Breast epithelium (tissue), 4 donors: ENCODE measurements at regions not wholly inside any gene's neighbourhood (a gene's known extent, or its start where the extent isn't known, plus 50 kb on each side); places are given as distances from the start of the nearest gene placed in this dataset.

Source experiments
- DNase-seq, 2 donors: peaks; one replicate each; pipeline ENCODE4 v3.0.0-alpha.2; 2019; ENCODE audit warnings: low spot score in 2 of 2
- H3K27ac ChIP-seq, 2 donors: fragments of 200-600 bp; sonication (generic) in 1 of 2; one replicate each; pipeline ENCODE4 v1.5.1; 2016 to 2019; ENCODE audit warnings: mild to moderate bottlenecking in 1 of 2
- H3K27me3 ChIP-seq, 2 donors: fragments of 200-600 bp; sonication (generic) in 1 of 2; one replicate each; pipeline versions ENCODE4 v1.5.1 to v1.6.0; 2017 to 2019; ENCODE audit warnings: control low read depth in 1 of 2, mild to moderate bottlenecking in 1 of 2
- H3K36me3 ChIP-seq: fragments of 200-600 bp; one replicate; pipeline ENCODE4 v1.5.1; 2019
- H3K4me1 ChIP-seq, 2 donors: fragments of 200-600 bp; sonication (generic); one replicate each; pipeline ENCODE4 v1.5.1; 2016 to 2019; ENCODE audit warnings: control low read depth in 1 of 2
- H3K4me3 ChIP-seq, 3 donors: fragments of 200-600 bp; sonication (generic); 1 replicate in 2 of 3; 2 replicates in 1 of 3; pipeline ENCODE4 v1.5.1; 2016 to 2019; ENCODE audit warnings: mild to moderate bottlenecking in 3 of 3, moderate library complexity in 2 of 3
- H3K9me3 ChIP-seq, 2 donors: fragments of 200-600 bp; sonication (generic) in 1 of 2; one replicate each; pipeline ENCODE4 v1.5.1; 2016 to 2019; ENCODE audit warnings: control low read depth in 1 of 2
- CTCF ChIP-seq, 3 donors: fragments of 450-650 bp; IDR thresholded peaks; one replicate each; pipeline ENCODE4 v1.5.1; 2016 to 2017; ENCODE audit warnings: antibody characterized with exemption in 3 of 3, mild to moderate bottlenecking in 3 of 3, moderate library complexity in 3 of 3
- POLR2A ChIP-seq: fragments of 450-650 bp; IDR thresholded peaks from one replicate; pipeline ENCODE4 v1.6.1; 2016; ENCODE audit warnings: antibody characterized with exemption, mild to moderate bottlenecking, moderate library complexity
- POLR2AphosphoS5 ChIP-seq, 3 donors: sonication (generic); formaldehyde crosslinking; IDR thresholded peaks; one replicate each; pipeline ENCODE4 v1.6.1; 2017; ENCODE audit warnings: antibody characterized with exemption in 3 of 3
- intact Hi-C: fragments of 100-400 bp; cut with DNase I; formaldehyde crosslinking; loops from one replicate; pipeline ENCODE4 v1.15.1; 2023; ENCODE audit warnings: low total_unique reads

DNA sequence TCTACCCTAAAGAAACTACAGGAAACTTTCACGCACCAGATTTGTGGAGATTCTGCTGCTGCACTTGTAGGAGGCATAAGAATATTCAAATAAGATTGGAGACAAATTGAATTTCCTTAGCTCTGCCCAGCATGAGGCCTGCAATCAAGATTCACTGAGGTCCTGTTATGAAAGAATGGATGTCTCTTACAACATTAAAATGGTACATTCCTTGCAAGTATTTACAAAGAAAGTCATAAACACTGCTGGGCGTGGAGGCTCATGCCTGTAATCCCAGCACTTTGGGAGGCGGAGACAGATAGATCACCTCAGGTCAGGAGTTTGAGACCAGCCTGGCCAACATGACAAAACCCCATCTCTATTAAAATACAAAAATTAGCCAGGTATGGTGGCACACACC, 74.0 kb upstream of the MAP3K4 start:
- Histone ChIP-seq H3K36me3 (no peaks in the 10 kb centered on the region), H3K4me1 (no peaks in the 10 kb centered on the region), H3K27ac (no peak overlapping the region), H3K4me3 (no peak overlapping the region), H3K27me3 (no peaks in the 10 kb centered on the region), H3K9me3 (peaks cover 8 to 20% of the 10 kb centered on the region in 2 donors)
- intact Hi-C loops, result no loop called here
- no peak for DNase-seq
- no peak for TF ChIP-seq POLR2AphosphoS5 (IDR thresholded peaks at IDR 0.05)
- TF ChIP-seq CTCF (IDR thresholded peaks at IDR 0.05), result no peak
- no peak for TF ChIP-seq POLR2A

GRCh38 chr6:160919723-160920440, 71.7 kb upstream of the MAP3K4 start:
- TF ChIP-seq CTCF (IDR thresholded peaks at IDR 0.05), result no peak
- TF ChIP-seq POLR2AphosphoS5 (IDR thresholded peaks at IDR 0.05), result no peak
- TF ChIP-seq POLR2A, result no peak
- H3K36me3 ChIP-seq, result no peaks in the 10 kb centered on the region
- H3K27ac ChIP-seq, result no peak overlapping the region
- no peaks in the 10 kb centered on the region for H3K27me3 ChIP-seq
- H3K9me3 ChIP-seq, result peaks cover 0 to 3% of the 10 kb centered on the region in 2 donors
- intact Hi-C loops, result no loop called here
- no peak for DNase-seq
- no peak overlapping the region for H3K4me3 ChIP-seq
- no peaks in the 10 kb centered on the region for H3K4me1 ChIP-seq

- no peaks in the 10 kb centered on the region for H3K36me3 ChIP-seq
- DNase-seq, result no peak
- no peaks in the 10 kb centered on the region for H3K4me1 ChIP-seq
- intact Hi-C loops, result no loop called here
- no peak overlapping the region for H3K4me3 ChIP-seq
- TF ChIP-seq POLR2A, result no peak
- peaks cover 0 to 3% of the 10 kb centered on the region in 2 donors for H3K9me3 ChIP-seq
- no peak overlapping the region for H3K27ac ChIP-seq
- no peaks in the 10 kb centered on the region for H3K27me3 ChIP-seq
These were observed 70.5 kb upstream of the MAP3K4 start for GRCh38 chr6:160921095-160921494.

DNA sequence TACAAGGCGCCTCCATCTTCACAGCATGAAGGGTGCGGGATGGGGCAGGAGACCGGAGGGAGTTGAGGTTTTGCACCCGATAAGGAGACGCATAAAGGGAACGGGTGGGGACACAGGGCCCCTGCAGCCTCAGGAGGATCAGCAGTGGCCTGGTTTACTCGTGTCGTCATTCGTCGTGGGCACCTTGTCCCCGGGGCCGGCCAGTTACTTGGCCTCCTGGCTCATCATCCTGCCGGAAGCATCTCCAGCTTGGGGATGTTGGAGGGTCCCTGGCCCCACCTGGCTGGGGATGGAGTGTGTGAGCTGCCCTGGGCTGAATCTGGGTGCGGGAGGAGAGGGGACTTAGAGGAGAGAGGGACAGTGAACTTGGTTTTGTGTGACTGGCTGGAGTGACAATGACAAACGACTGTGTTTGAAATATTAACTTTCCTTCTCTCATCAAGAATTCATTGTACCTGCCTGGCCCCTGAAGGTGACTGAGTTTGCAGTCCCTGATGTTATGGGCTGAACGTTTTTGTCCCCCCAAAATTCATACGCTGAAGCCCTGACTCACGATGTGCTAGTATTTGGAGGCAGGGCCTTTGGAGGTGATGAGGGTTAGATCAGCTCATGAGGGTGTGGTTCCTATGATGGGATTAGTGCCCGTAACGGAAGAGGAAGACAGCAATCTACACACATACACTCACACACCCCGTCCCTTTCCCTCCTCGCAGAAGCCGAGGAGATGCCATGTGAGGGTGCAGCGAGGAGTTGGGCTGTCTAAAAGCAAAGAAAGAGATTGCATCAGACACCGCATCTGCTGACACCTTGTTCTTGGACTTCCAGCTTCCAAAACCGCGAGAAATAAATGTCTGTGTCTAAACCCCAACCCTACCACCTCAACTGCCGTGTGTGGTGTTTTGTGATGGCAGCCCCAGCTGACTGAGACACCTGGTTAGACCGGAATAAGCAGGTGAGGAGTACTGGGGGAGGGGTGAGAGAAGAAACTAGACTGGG, 65.0 kb upstream of the MAP3K4 start:
- H3K27ac ChIP-seq, result no peak overlapping the region
- no peaks in the 10 kb centered on the region for H3K27me3 ChIP-seq
- H3K4me3 ChIP-seq, result no peak overlapping the region
- no peak for DNase-seq
- H3K4me1 ChIP-seq, result no peaks in the 10 kb centered on the region
- no peaks in the 10 kb centered on the region for H3K9me3 ChIP-seq
- H3K36me3 ChIP-seq, result no peaks in the 10 kb centered on the region
- TF ChIP-seq POLR2A (no peak), CTCF (IDR thresholded peaks at IDR 0.05) (no peak)
- intact Hi-C loops, result no loop called here

DNA sequence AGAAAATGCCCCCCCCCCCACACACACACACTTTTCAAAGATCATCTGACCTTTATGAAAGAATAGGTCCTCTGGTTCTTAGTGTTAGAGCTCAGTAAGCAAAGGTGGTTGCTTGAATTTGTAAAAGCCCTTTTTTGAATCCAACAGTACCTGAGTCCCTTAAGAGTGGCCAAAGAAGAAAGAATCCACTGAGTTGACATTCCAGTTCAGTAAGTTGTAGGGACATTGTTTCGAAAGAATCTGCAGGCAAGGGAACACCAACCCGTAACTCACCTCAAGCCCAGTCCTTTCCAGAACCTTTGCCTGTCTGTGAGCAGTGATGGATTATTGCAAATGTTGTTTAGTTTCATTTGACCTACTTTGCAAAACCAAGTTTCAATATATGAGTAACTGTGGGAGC, 64.2 kb upstream of the MAP3K4 start:
- no peaks in the 10 kb centered on the region for H3K36me3 ChIP-seq
- no peaks in the 10 kb centered on the region for H3K4me1 ChIP-seq
- no peak for TF ChIP-seq POLR2AphosphoS5 (IDR thresholded peaks at IDR 0.05)
- no peak for TF ChIP-seq CTCF (IDR thresholded peaks at IDR 0.05)
- TF ChIP-seq POLR2A, result no peak
- no peaks in the 10 kb centered on the region for H3K9me3 ChIP-seq
- no peak overlapping the region for H3K4me3 ChIP-seq
- intact Hi-C loops, result no loop called here
- no peak overlapping the region for H3K27ac ChIP-seq
- DNase-seq, result no peak
- H3K27me3 ChIP-seq, result no peaks in the 10 kb centered on the region
